Astrocyte (in vitro differentiated cells and primary cell): ENCODE measurements at regions not wholly inside any gene's neighbourhood (a gene's known extent, or its start where the extent isn't known, plus 50 kb on each side); places are given as distances from the start of the nearest gene placed in this dataset.

Experiments used
- EZH2 ChIP-seq: IDR thresholded peaks from 2 replicates; pipeline ENCODE4 v1.6.1; 2012; ENCODE audit warnings: mild to moderate bottlenecking, low read length, inconsistent platforms; ENCODE audit not compliant: insufficient read depth
- TF ChIP-seq, protein P1 (sequence below): IDR thresholded peaks from 2 replicates; pipeline ENCODE4 v1.5.1; 2011; ENCODE audit warnings: low read depth, mild to moderate bottlenecking, inconsistent platforms, low read length, moderate library complexity; ENCODE audit not compliant: insufficient read depth

DNA sequence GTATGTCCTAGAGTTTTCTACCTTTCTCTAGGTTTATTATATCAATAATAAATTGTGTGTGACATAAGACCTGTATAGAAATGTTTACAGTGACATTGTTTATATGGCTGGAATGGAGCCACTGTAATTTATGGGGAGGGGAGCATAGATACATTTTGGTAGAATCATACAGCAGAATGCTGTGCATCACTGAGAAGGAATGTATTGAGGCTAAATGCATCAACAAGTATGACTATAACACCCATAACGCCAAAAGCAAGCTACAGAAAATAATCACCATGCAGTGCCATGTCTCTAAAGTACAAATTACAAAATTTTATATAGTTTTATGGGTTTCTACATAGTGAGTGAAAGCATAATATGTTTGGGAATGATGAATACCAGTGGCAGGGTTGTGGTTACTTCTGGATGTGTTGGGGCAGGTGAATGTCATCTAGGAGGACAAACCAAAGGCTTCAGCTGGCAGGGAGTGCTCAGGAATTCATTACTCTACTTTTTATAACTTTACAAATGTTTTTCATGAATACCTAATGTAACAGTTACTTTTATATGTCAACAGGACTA is 226.0 kb upstream of the NETO1 start:
- TF ChIP-seq, protein P1, sequence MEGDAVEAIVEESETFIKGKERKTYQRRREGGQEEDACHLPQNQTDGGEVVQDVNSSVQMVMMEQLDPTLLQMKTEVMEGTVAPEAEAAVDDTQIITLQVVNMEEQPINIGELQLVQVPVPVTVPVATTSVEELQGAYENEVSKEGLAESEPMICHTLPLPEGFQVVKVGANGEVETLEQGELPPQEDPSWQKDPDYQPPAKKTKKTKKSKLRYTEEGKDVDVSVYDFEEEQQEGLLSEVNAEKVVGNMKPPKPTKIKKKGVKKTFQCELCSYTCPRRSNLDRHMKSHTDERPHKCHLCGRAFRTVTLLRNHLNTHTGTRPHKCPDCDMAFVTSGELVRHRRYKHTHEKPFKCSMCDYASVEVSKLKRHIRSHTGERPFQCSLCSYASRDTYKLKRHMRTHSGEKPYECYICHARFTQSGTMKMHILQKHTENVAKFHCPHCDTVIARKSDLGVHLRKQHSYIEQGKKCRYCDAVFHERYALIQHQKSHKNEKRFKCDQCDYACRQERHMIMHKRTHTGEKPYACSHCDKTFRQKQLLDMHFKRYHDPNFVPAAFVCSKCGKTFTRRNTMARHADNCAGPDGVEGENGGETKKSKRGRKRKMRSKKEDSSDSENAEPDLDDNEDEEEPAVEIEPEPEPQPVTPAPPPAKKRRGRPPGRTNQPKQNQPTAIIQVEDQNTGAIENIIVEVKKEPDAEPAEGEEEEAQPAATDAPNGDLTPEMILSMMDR: no peak
- no peak for TF ChIP-seq EZH2
